H1 (cell line): ENCODE measurements at regions not wholly inside any gene's neighbourhood (a gene's known extent, or its start where the extent isn't known, plus 50 kb on each side); places are given as distances from the start of the nearest gene placed in this dataset.

Source experiments
- TF ChIP-seq, protein P1 (sequence below): fragments of 300-600 bp; sonication (generic); IDR thresholded peaks from 2 replicates; pipeline ENCODE4 v1.7.1; 2012; ENCODE audit warnings: low read length, moderate library complexity, mild to moderate bottlenecking, inconsistent platforms; ENCODE audit not compliant: insufficient replicate concordance

DNA sequence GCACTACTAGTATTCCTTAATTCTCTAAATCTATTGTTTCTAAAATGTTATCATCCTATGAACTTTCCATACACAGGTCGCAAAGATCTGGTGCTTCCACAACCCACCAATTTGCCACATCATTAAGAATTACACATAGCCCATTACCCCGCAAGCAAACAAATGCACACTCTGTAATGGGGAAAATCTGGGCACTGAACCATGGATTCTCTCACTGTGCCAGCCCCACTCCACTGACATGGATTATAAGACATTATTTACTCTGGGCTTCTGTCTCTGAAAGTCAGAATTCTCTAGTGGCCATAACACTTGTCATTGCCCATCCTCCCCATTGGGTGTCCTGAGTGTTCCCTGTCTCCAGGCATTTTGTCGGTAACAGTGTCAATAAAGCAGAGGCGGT is 537.1 kb downstream of the EPHA4 start (continued):
- TF ChIP-seq, protein P1, sequence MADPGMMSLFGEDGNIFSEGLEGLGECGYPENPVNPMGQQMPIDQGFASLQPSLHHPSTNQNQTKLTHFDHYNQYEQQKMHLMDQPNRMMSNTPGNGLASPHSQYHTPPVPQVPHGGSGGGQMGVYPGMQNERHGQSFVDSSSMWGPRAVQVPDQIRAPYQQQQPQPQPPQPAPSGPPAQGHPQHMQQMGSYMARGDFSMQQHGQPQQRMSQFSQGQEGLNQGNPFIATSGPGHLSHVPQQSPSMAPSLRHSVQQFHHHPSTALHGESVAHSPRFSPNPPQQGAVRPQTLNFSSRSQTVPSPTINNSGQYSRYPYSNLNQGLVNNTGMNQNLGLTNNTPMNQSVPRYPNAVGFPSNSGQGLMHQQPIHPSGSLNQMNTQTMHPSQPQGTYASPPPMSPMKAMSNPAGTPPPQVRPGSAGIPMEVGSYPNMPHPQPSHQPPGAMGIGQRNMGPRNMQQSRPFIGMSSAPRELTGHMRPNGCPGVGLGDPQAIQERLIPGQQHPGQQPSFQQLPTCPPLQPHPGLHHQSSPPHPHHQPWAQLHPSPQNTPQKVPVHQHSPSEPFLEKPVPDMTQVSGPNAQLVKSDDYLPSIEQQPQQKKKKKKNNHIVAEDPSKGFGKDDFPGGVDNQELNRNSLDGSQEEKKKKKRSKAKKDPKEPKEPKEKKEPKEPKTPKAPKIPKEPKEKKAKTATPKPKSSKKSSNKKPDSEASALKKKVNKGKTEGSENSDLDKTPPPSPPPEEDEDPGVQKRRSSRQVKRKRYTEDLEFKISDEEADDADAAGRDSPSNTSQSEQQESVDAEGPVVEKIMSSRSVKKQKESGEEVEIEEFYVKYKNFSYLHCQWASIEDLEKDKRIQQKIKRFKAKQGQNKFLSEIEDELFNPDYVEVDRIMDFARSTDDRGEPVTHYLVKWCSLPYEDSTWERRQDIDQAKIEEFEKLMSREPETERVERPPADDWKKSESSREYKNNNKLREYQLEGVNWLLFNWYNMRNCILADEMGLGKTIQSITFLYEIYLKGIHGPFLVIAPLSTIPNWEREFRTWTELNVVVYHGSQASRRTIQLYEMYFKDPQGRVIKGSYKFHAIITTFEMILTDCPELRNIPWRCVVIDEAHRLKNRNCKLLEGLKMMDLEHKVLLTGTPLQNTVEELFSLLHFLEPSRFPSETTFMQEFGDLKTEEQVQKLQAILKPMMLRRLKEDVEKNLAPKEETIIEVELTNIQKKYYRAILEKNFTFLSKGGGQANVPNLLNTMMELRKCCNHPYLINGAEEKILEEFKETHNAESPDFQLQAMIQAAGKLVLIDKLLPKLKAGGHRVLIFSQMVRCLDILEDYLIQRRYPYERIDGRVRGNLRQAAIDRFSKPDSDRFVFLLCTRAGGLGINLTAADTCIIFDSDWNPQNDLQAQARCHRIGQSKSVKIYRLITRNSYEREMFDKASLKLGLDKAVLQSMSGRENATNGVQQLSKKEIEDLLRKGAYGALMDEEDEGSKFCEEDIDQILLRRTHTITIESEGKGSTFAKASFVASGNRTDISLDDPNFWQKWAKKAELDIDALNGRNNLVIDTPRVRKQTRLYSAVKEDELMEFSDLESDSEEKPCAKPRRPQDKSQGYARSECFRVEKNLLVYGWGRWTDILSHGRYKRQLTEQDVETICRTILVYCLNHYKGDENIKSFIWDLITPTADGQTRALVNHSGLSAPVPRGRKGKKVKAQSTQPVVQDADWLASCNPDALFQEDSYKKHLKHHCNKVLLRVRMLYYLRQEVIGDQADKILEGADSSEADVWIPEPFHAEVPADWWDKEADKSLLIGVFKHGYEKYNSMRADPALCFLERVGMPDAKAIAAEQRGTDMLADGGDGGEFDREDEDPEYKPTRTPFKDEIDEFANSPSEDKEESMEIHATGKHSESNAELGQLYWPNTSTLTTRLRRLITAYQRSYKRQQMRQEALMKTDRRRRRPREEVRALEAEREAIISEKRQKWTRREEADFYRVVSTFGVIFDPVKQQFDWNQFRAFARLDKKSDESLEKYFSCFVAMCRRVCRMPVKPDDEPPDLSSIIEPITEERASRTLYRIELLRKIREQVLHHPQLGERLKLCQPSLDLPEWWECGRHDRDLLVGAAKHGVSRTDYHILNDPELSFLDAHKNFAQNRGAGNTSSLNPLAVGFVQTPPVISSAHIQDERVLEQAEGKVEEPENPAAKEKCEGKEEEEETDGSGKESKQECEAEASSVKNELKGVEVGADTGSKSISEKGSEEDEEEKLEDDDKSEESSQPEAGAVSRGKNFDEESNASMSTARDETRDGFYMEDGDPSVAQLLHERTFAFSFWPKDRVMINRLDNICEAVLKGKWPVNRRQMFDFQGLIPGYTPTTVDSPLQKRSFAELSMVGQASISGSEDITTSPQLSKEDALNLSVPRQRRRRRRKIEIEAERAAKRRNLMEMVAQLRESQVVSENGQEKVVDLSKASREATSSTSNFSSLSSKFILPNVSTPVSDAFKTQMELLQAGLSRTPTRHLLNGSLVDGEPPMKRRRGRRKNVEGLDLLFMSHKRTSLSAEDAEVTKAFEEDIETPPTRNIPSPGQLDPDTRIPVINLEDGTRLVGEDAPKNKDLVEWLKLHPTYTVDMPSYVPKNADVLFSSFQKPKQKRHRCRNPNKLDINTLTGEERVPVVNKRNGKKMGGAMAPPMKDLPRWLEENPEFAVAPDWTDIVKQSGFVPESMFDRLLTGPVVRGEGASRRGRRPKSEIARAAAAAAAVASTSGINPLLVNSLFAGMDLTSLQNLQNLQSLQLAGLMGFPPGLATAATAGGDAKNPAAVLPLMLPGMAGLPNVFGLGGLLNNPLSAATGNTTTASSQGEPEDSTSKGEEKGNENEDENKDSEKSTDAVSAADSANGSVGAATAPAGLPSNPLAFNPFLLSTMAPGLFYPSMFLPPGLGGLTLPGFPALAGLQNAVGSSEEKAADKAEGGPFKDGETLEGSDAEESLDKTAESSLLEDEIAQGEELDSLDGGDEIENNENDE, result no peak
- TF ChIP-seq, all 59 proteins: peak for 0
